ENCODE measurements at regions not wholly inside any gene's neighbourhood (a gene's known extent, or its start where the extent isn't known, plus 50 kb on each side); places are given as distances from the start of the nearest gene placed in this dataset.

DNA sequence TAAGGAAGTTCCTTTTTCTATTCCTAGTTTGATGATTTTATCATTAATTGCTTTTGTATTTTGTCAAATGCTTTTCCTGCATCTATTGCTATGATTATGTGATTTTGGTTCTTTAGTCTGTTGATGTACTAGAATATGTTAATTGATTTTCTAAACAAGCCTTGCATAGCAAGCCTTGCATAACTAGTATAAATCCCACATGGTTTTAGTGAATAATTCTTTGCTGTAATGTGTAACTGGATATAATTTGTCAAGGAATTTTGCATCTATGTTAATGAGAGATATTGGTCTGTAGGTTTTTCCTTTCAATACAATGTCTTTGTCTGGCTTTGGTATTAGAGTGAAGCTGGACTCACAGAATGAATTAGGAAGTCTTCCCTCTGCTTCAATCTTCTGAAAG, 460.2 kb downstream of the LTN1 start (continued):
- TF ChIP-seq, protein P1, sequence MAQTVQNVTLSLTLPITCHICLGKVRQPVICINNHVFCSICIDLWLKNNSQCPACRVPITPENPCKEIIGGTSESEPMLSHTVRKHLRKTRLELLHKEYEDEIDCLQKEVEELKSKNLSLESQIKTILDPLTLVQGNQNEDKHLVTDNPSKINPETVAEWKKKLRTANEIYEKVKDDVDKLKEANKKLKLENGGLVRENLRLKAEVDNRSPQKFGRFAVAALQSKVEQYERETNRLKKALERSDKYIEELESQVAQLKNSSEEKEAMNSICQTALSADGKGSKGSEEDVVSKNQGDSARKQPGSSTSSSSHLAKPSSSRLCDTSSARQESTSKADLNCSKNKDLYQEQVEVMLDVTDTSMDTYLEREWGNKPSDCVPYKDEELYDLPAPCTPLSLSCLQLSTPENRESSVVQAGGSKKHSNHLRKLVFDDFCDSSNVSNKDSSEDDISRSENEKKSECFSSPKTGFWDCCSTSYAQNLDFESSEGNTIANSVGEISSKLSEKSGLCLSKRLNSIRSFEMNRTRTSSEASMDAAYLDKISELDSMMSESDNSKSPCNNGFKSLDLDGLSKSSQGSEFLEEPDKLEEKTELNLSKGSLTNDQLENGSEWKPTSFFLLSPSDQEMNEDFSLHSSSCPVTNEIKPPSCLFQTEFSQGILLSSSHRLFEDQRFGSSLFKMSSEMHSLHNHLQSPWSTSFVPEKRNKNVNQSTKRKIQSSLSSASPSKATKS (CRISPR knock-in tag; IDR thresholded peaks at IDR 0.05): no peak
- no peak for TF ChIP-seq CC2D1A (IDR thresholded peaks at IDR 0.05)
- TF ChIP-seq, protein P2, sequence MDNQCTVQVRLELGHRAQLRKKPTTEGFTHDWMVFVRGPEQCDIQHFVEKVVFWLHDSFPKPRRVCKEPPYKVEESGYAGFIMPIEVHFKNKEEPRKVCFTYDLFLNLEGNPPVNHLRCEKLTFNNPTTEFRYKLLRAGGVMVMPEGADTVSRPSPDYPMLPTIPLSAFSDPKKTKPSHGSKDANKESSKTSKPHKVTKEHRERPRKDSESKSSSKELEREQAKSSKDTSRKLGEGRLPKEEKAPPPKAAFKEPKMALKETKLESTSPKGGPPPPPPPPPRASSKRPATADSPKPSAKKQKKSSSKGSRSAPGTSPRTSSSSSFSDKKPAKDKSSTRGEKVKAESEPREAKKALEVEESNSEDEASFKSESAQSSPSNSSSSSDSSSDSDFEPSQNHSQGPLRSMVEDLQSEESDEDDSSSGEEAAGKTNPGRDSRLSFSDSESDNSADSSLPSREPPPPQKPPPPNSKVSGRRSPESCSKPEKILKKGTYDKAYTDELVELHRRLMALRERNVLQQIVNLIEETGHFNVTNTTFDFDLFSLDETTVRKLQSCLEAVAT (IDR thresholded peaks at IDR 0.05): no peak
- TF ChIP-seq EWSR1 (IDR thresholded peaks at IDR 0.05; ENCODE audit: borderline replicate concordance, low read depth, partially characterized antibody): no peak
- no peak for TF ChIP-seq POLR2G (IDR thresholded peaks at IDR 0.05; ENCODE audit: low read depth, low read length)
- TF ChIP-seq ZNF766 (CRISPR knock-in tag; conservative IDR thresholded peaks at IDR 0.05): no peak

DNA sequence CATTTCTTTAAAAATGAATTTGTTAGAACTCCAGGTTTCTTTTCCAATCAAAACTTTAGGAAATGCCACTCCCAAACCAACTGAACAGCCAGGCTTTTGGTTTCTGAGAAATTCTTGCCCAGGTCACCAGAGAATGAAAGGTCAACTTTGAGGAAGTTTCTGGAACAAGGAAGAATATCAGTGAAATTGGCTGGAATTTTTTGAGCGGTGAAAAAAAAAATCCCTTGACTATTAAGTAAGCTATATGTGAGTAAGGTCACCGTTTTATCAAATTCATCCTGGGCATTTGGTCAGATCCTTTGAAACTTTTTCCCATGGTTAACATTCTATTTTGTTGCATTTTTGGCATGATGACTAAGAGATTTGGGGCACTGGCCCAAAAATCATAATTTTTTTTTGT, 469.3 kb downstream of the LTN1 start:
- CTCF ChIA-PET (ENCODE audit: low intra/inter-chr PET ratio): no interaction called here
- TF ChIP-seq NFRKB (IDR thresholded peaks at IDR 0.05; ENCODE audit: low read depth) (no peak), FIP1L1 (IDR thresholded peaks at IDR 0.05; ENCODE audit: low read depth, low read length, poor library complexity, severe bottlenecking) (no peak), ZNF239 (CRISPR knock-in tag; IDR thresholded peaks at IDR 0.05) (no peak), KDM5B (IDR thresholded peaks at IDR 0.05; ENCODE audit: insufficient replicate concordance, low read depth, low read length) (no peak), ZNF175 (CRISPR knock-in tag; IDR thresholded peaks at IDR 0.05; ENCODE audit: low read depth) (no peak), ZNF232 (CRISPR knock-in tag; IDR thresholded peaks at IDR 0.05) (no peak), CHD2 (IDR thresholded peaks at IDR 0.05; ENCODE audit: low read depth, low read length) (no peak)

More for the DNA sequence above, 469.3 kb downstream of the LTN1 start:
- in situ Hi-C loops (cut with MboI) (no loop called here), intact Hi-C loops (cut with micrococcal nuclease) (no loop called here)
- ATAC-seq: no peak
- no peaks in the 10 kb centered on the region for H3K4me1 ChIP-seq (replicated peaks in 1 of 2; ENCODE audit: control insufficient read depth in 2 of 2, insufficient read depth in 2 of 2, low read length in 2 of 2)
- no peaks in the 10 kb centered on the region for H4K20me1 ChIP-seq (replicated peaks; ENCODE audit: control insufficient read depth, insufficient read depth, low read length)
- no peaks in the 10 kb centered on the region for H3K9me1 ChIP-seq (ENCODE audit: control insufficient read depth, insufficient read depth, low read length)
- no TSS peak for BruUV-seq (replicated peaks)
- H3K4me2 ChIP-seq (ENCODE audit: insufficient read depth, low read length): no peak overlapping the region
- DNase-seq (ENCODE audit: extremely low read depth in 1 of 4, low spot score in 3 of 4): no peak
- no peaks in the 10 kb centered on the region for H3K79me2 ChIP-seq (ENCODE audit: control insufficient read depth, insufficient read depth, low read length)
- no peaks in the 10 kb centered on the region for H3K36me3 ChIP-seq (ENCODE audit: control insufficient read depth, insufficient read depth, low read length)
- peaks cover 3% of the 10 kb centered on the region; the same call in 1 of the 2 replicates for H3K9me3 ChIP-seq (replicated peaks; ENCODE audit: control insufficient read depth, insufficient read depth, low read depth, low read length)
- no peaks in the 10 kb centered on the region for H3K27me3 ChIP-seq (ENCODE audit: control insufficient read depth in 2 of 2, insufficient read depth in 2 of 2, low read length in 2 of 2)
- no peak overlapping the region for H3K4me3 ChIP-seq
- POLR2A ChIA-PET: interaction anchor here (0.6 kb wide), 2 partner anchors 1472 to 1640 kb away, joined by 3 to 4 read pairs; no protein-coding TSS in a partner anchor
- no peak overlapping the region for H2AFZ ChIP-seq (ENCODE audit: low read depth, low read length)
- H3K9ac ChIP-seq (ENCODE audit: insufficient read depth in 1 of 2, low read depth in 2 of 2, low read length in 2 of 2): no peak overlapping the region
- no peak for FAIRE-seq
- 0% methylated on average over 2 of the region's 2 CpGs for WGBS (ENCODE audit: insufficient coverage, low coverage, missing lambda C conversion rate)
- H3K27ac ChIP-seq (ENCODE audit: extremely low read depth, low read depth, low read length): no peak overlapping the region
